ENCODE measurements at regions not wholly inside any gene's neighbourhood (a gene's known extent, or its start where the extent isn't known, plus 50 kb on each side); places are given as distances from the start of the nearest gene placed in this dataset.

DNA sequence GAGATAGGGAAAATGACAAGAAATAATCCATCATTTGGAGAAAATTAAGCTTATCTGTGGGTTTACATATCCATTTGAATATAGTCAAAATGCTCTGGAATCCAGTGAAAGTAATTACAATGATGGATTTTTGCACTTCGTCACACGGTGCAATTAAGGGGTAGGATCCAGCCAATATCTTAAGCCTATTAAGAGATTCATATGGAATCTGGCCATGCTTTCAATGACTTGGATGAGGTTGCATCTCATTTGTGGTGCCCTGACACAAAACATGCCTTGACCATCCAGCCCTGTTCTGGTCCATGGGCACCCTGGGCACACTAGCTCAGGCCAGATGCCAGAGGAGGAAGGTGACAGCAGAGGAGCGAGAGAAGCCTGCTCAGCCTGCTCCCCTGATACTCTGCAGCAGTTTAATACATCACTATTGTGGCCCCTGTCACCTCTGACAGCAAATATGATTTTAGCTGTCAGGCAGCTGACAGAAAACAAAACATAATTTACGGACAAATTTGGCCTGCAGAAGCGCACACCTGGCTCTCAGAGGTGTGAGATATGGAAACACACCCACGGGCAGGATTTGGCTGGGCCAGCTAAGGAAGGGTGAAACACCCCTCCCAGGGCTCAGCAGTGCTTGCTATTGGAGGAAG is 94.1 kb upstream of the ST8SIA3 start:
- no peak for TF ChIP-seq CTCF (conservative IDR thresholded peaks at IDR 0.05; ENCODE audit: low read depth, low read length)
- no peak for TF ChIP-seq RAD21 (IDR thresholded peaks at IDR 0.05; ENCODE audit: low read length)
- no peak for TF ChIP-seq MXI1 (IDR thresholded peaks at IDR 0.05; ENCODE audit: borderline replicate concordance, low read depth, low read length)

Measured in IMR-90 (cell line).